GM12878 (cell line): ENCODE measurements at regions not wholly inside any gene's neighbourhood (a gene's known extent, or its start where the extent isn't known, plus 50 kb on each side); places are given as distances from the start of the nearest gene placed in this dataset.

Experiments used
- CBFB ChIP-seq: IDR thresholded peaks from 2 replicates; pipeline ENCODE4 v1.6.1; 2016; ENCODE audit warnings: antibody characterized with exemption, low read depth
- CHD1 ChIP-seq: IDR thresholded peaks from 2 replicates; pipeline ENCODE4 v1.6.1; 2012; ENCODE audit warnings: low read depth, low read length, improper control_type of control experiment
- EZH2 ChIP-seq: IDR thresholded peaks from 2 replicates; pipeline ENCODE4 v1.6.1; 2012; ENCODE audit warnings: low read depth, mild to moderate bottlenecking, control low read depth, inconsistent platforms, low read length, borderline replicate concordance; ENCODE audit not compliant: control insufficient read depth
- MXI1 ChIP-seq: fragments of 150-350 bp; IDR thresholded peaks from 2 replicates; pipeline ENCODE4 v1.6.1; 2011; ENCODE audit warnings: low read depth, mild to moderate bottlenecking, inconsistent platforms, low read length, improper control_type of control experiment
- PAX8 ChIP-seq: fragments of 450-650 bp; IDR thresholded peaks from 2 replicates; pipeline ENCODE4 v1.6.1; 2017; ENCODE audit warnings: mild to moderate bottlenecking, moderate library complexity
- POLR2A ChIP-seq: IDR thresholded peaks from 2 replicates; pipeline ENCODE4 v1.6.1; 2011; ENCODE audit warnings: low read depth, mild to moderate bottlenecking, low read length
- SIN3A ChIP-seq: IDR thresholded peaks from 2 replicates; pipeline ENCODE4 v1.6.1; 2012; ENCODE audit warnings: low read depth, low read length, improper control_type of control experiment
- SREBF2 ChIP-seq: IDR thresholded peaks from 2 replicates; pipeline ENCODE4 v1.6.1; 2012; ENCODE audit warnings: mild to moderate bottlenecking, low read length
- TF ChIP-seq, protein P1 (sequence below), 3 experiments: IDR thresholded peaks in 2 of 3; conservative IDR thresholded peaks in 1 of 3; 2 replicates each; pipeline ENCODE4 v1.5.1; 2011; ENCODE audit warnings: low read depth in 3 of 3, low read length in 3 of 3, mild to moderate bottlenecking in 3 of 3, control low read depth in 2 of 3, moderate library complexity in 2 of 3, inconsistent platforms in 1 of 3, mixed read lengths in 1 of 3; ENCODE audit not compliant: control insufficient read depth in 2 of 3, insufficient read depth in 1 of 3; ENCODE audit errors: extremely low read depth in 1 of 3

DNA sequence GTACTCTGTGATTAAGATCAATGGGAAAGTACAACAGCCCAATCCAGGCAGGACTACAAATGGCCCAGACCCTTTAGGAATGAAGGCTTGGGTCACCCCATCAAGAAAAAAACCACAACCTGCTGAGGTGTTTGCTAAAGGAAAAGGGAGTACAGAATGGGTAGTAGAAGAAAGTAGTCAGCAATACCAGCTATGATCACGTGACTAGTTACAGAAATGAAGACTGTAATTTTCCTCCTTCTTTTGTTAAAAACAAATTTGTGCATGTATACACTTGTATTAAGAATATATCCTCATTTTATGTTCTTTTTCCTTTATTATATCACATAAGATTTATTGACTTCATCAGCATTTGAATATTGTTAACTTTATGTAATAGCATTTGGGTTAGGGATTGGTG, 160.1 kb upstream of the TBX22 start:
- TF ChIP-seq CHD1 (no peak), SREBF2 (no peak), CBFB (no peak), SIN3A (no peak), MXI1 (no peak), POLR2A (no peak), PAX8 (no peak), EZH2 (no peak)
- TF ChIP-seq, protein P1, sequence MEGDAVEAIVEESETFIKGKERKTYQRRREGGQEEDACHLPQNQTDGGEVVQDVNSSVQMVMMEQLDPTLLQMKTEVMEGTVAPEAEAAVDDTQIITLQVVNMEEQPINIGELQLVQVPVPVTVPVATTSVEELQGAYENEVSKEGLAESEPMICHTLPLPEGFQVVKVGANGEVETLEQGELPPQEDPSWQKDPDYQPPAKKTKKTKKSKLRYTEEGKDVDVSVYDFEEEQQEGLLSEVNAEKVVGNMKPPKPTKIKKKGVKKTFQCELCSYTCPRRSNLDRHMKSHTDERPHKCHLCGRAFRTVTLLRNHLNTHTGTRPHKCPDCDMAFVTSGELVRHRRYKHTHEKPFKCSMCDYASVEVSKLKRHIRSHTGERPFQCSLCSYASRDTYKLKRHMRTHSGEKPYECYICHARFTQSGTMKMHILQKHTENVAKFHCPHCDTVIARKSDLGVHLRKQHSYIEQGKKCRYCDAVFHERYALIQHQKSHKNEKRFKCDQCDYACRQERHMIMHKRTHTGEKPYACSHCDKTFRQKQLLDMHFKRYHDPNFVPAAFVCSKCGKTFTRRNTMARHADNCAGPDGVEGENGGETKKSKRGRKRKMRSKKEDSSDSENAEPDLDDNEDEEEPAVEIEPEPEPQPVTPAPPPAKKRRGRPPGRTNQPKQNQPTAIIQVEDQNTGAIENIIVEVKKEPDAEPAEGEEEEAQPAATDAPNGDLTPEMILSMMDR (IDR thresholded peaks at IDR 0.05 in 2 of 3, conservative IDR thresholded peaks at IDR 0.05 in 1 of 3; ENCODE audit: control insufficient read depth in 2 of 3, extremely low read depth in 1 of 3, insufficient read depth in 1 of 3, low read depth in 3 of 3, low read length in 3 of 3): no peak
